DND-41 (cell line): ENCODE measurements at regions not wholly inside any gene's neighbourhood (a gene's known extent, or its start where the extent isn't known, plus 50 kb on each side); places are given as distances from the start of the nearest gene placed in this dataset.

Source experiments
- ATAC-seq: fragments of 200-7000 bp; cut with Tn5 transposase; 3 replicates; pipeline ENCODE4 v1.9.1; 2021; ENCODE audit warnings: low read depth; ENCODE audit not compliant: insufficient read depth
- DNase-seq: peaks from one replicate; pipeline ENCODE4 v3.0.0-alpha.2; 2020
- H2AFZ ChIP-seq: 2 replicates; pipeline ENCODE4 v1.6.0; 2012; ENCODE audit warnings: low read depth, low read length
- H3K27ac ChIP-seq: 2 replicates; pipeline ENCODE4 v1.5.1; 2012; ENCODE audit warnings: low read length, inconsistent platforms
- H3K27me3 ChIP-seq: fragments of 200-600 bp; sonication (generic); 2 replicates; pipeline ENCODE4 v1.6.0; 2012; ENCODE audit warnings: low read length, mild to moderate bottlenecking, inconsistent platforms; ENCODE audit not compliant: insufficient read depth, poor library complexity
- H3K36me3 ChIP-seq: 2 replicates; pipeline ENCODE4 v1.5.1; 2012; ENCODE audit warnings: low read length, inconsistent platforms; ENCODE audit not compliant: insufficient read depth
- H3K4me1 ChIP-seq: 2 replicates; pipeline ENCODE4 v1.5.1; 2012; ENCODE audit warnings: mild to moderate bottlenecking, low read length; ENCODE audit not compliant: insufficient read depth
- H3K4me2 ChIP-seq: 2 replicates; pipeline ENCODE4 v1.6.0; 2012; ENCODE audit warnings: mild to moderate bottlenecking, moderate library complexity, low read length, inconsistent platforms; ENCODE audit not compliant: insufficient read depth
- H3K4me3 ChIP-seq, 2 experiments: fragments of 200-600 bp in 1 of 2; shearing (Covaris generic) in 1 of 2; 2 replicates each; pipeline ENCODE4 v1.5.1; 2012 to 2016; ENCODE audit warnings: inconsistent platforms in 2 of 2, low read length in 2 of 2, mild to moderate bottlenecking in 2 of 2, low read depth in 1 of 2, moderate library complexity in 1 of 2
- H3K79me2 ChIP-seq: 2 replicates; pipeline ENCODE4 v1.6.0; 2012; ENCODE audit warnings: low read length, inconsistent platforms; ENCODE audit not compliant: insufficient read depth
- H3K9ac ChIP-seq: 2 replicates; pipeline ENCODE4 v1.6.0; 2012; ENCODE audit warnings: low read depth, mild to moderate bottlenecking, inconsistent platforms, low read length, moderate library complexity
- H3K9me3 ChIP-seq: 2 replicates; pipeline ENCODE4 v1.5.1; 2012; ENCODE audit warnings: low read length, moderate library complexity, mild to moderate bottlenecking, inconsistent platforms; ENCODE audit not compliant: insufficient read depth, severe bottlenecking
- H4K20me1 ChIP-seq: 2 replicates; pipeline ENCODE4 v1.6.0; 2012; ENCODE audit warnings: low read length; ENCODE audit not compliant: insufficient read depth
- EZH2 ChIP-seq: IDR thresholded peaks from 3 replicates; pipeline ENCODE4 v1.6.1; 2012; ENCODE audit warnings: borderline replicate concordance, low read depth, mild to moderate bottlenecking, moderate library complexity, low read length, inconsistent platforms; ENCODE audit not compliant: severe bottlenecking
- TF ChIP-seq, protein P1 (sequence below): IDR thresholded peaks from 2 replicates; pipeline ENCODE4 v1.5.1; 2012; ENCODE audit warnings: borderline replicate concordance, low read length, moderate library complexity, mild to moderate bottlenecking; ENCODE audit not compliant: poor library complexity, severe bottlenecking; ENCODE audit errors: extremely low read depth

- Histone ChIP-seq H3K4me2 (peak overlapping the region; percentile 49), H3K4me1 (peaks cover 22% of the 10 kb centered on the region), H3K4me3 (no peak overlapping the region; a peak in 1 of 4 replicates), H3K36me3 (no peaks in the 10 kb centered on the region), H4K20me1 (no peaks in the 10 kb centered on the region), H3K27me3 (no peaks in the 10 kb centered on the region), H2AFZ (peak overlapping the region; percentile 58), H3K79me2 (no peaks in the 10 kb centered on the region), H3K9ac (peak overlapping the region; percentile 8; the same call in 1 of the 2 replicates), H3K27ac (peak overlapping the region; percentile 49), H3K9me3 (no peaks in the 10 kb centered on the region)
- ATAC-seq (peak; percentile 53; the same call in 1 of the 3 replicates), DNase-seq (peak; percentile 25)
- TF ChIP-seq, protein P1, sequence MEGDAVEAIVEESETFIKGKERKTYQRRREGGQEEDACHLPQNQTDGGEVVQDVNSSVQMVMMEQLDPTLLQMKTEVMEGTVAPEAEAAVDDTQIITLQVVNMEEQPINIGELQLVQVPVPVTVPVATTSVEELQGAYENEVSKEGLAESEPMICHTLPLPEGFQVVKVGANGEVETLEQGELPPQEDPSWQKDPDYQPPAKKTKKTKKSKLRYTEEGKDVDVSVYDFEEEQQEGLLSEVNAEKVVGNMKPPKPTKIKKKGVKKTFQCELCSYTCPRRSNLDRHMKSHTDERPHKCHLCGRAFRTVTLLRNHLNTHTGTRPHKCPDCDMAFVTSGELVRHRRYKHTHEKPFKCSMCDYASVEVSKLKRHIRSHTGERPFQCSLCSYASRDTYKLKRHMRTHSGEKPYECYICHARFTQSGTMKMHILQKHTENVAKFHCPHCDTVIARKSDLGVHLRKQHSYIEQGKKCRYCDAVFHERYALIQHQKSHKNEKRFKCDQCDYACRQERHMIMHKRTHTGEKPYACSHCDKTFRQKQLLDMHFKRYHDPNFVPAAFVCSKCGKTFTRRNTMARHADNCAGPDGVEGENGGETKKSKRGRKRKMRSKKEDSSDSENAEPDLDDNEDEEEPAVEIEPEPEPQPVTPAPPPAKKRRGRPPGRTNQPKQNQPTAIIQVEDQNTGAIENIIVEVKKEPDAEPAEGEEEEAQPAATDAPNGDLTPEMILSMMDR = no peak
- TF ChIP-seq EZH2 = no peak
These were observed 244.2 kb upstream of the SLITRK3 start for GRCh38 chr3:165440380-165440779.

- H2AFZ ChIP-seq = peak overlapping the region; percentile 58
- H3K27me3 ChIP-seq = no peaks in the 10 kb centered on the region
- H3K27ac ChIP-seq = peak overlapping the region; percentile 49
- H3K79me2 ChIP-seq = no peaks in the 10 kb centered on the region
- H3K4me3 ChIP-seq = no peak overlapping the region
- no peaks in the 10 kb centered on the region for H4K20me1 ChIP-seq
- peaks cover 22% of the 10 kb centered on the region for H3K4me1 ChIP-seq
- no peaks in the 10 kb centered on the region for H3K9me3 ChIP-seq
- H3K4me2 ChIP-seq = peak overlapping the region; percentile 49
- peak; percentile 90 for ATAC-seq
- TF ChIP-seq, protein P1 = no peak
- no peak for TF ChIP-seq EZH2
- no peak for DNase-seq
- H3K9ac ChIP-seq = peak overlapping the region; percentile 8; the same call in 1 of the 2 replicates
- H3K36me3 ChIP-seq = no peaks in the 10 kb centered on the region
These were observed 243.6 kb upstream of the SLITRK3 start for GRCh38 chr3:165439765-165440164.

GRCh38 chr3:165434516-165434915 lies 238.3 kb upstream of the SLITRK3 start:
- Histone ChIP-seq H3K4me3 (no peak overlapping the region), H3K4me1 (peaks cover 3% of the 10 kb centered on the region), H3K79me2 (no peaks in the 10 kb centered on the region), H2AFZ (no peak overlapping the region), H3K36me3 (no peaks in the 10 kb centered on the region), H3K9ac (no peak overlapping the region), H3K4me2 (no peak overlapping the region), H3K27me3 (no peaks in the 10 kb centered on the region), H3K9me3 (no peaks in the 10 kb centered on the region), H4K20me1 (no peaks in the 10 kb centered on the region), H3K27ac (no peak overlapping the region)
- DNase-seq (no peak), ATAC-seq (no peak)
- TF ChIP-seq, protein P1 = no peak
- TF ChIP-seq EZH2 = no peak

DNA sequence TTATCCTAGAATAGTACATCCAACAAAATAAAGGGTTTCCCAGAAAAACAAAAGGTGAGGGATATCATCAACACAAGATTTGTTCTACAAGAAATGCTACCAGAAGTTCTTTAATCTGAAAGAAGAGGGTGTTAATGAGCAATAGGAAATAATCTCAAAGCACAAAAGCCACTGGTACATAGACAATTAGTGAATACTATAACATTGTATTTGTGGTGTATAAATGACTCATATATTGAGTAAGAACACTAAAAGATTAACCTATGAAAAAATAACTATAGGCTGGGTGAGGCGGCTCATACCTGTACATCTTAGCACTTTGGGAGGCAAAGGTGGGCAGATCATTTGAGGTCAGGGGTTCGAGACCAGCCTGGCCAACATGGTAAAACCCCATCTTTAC lies 210.2 kb upstream of the SLITRK3 start:
- H4K20me1 ChIP-seq = no peaks in the 10 kb centered on the region
- no peaks in the 10 kb centered on the region for H3K4me1 ChIP-seq
- DNase-seq (no peak), ATAC-seq (no peak)
- no peak overlapping the region for H3K4me3 ChIP-seq
- no peak overlapping the region for H3K9ac ChIP-seq
- no peaks in the 10 kb centered on the region for H3K36me3 ChIP-seq
- H3K79me2 ChIP-seq = no peaks in the 10 kb centered on the region
- TF ChIP-seq EZH2 = no peak
- TF ChIP-seq, protein P1 = no peak
- no peak overlapping the region for H2AFZ ChIP-seq
- no peak overlapping the region for H3K27ac ChIP-seq
- H3K27me3 ChIP-seq = no peaks in the 10 kb centered on the region
- no peak overlapping the region for H3K4me2 ChIP-seq
- no peaks in the 10 kb centered on the region for H3K9me3 ChIP-seq
